Adrenal gland (tissue), 9 donors: ENCODE measurements at regions not wholly inside any gene's neighbourhood (a gene's known extent, or its start where the extent isn't known, plus 50 kb on each side); places are given as distances from the start of the nearest gene placed in this dataset.
A peak's percentile ranks its signal among the peaks of the same experiment; 100 is the strongest.

Source experiments
- DNase-seq, 7 donors: peaks; one replicate each; pipeline ENCODE4 v3.0.0-alpha.2; 2019 to 2020
- H3K27ac ChIP-seq, 5 donors: fragments of 200-600 bp; sonication (generic) in 4 of 5; 1 replicate in 3 of 5; 2 replicates in 2 of 5; pipeline versions ENCODE4 v1.5.1 to v1.8.0; 2016 to 2020; ENCODE audit warnings: mild to moderate bottlenecking in 1 of 5
- H3K27me3 ChIP-seq: fragments of 200-600 bp; 2 replicates; pipeline ENCODE4 v1.8.0; 2021
- H3K36me3 ChIP-seq, 2 donors: fragments of 200-600 bp; replicated peaks in 1 of 2; 1 replicate in 1 of 2; 2 replicates in 1 of 2; pipeline versions ENCODE4 v1.5.1 to v1.8.0; 2018 to 2022
- H3K4me1 ChIP-seq, 2 donors: fragments of 200-600 bp; replicated peaks in 1 of 2; 1 replicate in 1 of 2; 2 replicates in 1 of 2; pipeline versions ENCODE4 v1.5.1 to v1.8.0; 2018 to 2021
- H3K4me3 ChIP-seq, 4 donors: fragments of 200-600 bp; sonication (generic) in 3 of 4; one replicate each; pipeline ENCODE4 v1.5.1; 2016 to 2018
- H3K9me3 ChIP-seq, 3 donors: fragments of 200-600 bp; sonication (generic) in 1 of 3; replicated peaks in 1 of 3; 1 replicate in 2 of 3; 2 replicates in 1 of 3; pipeline versions ENCODE4 v1.5.1 to v1.8.0; 2016 to 2021
- POLR2A ChIP-seq, 2 donors: fragments of 450-650 bp; IDR thresholded peaks; one replicate each; pipeline ENCODE4 v1.6.1; 2017; ENCODE audit warnings: antibody characterized with exemption in 2 of 2, mild to moderate bottlenecking in 2 of 2, moderate library complexity in 1 of 2
- WGBS, 4 donors: extraction: QIAGEN DNeasy Blood & Tissue Kit in 2 of 4; methylation state at CpG; one replicate each; pipeline versions ENCODE4 v1.1.5 to v1.1.7; 2013 to 2017; 5-methylcytosine and 5-hydroxymethylcytosine counted together
- intact Hi-C, 2 donors: fragments of 100-400 bp; cut with DNase I; formaldehyde crosslinking; loops; one replicate each; pipeline versions ENCODE4 v1.14.1 to v1.15.0; 2022 to 2023
- TF ChIP-seq, protein P1 (sequence below), 6 experiments: fragments of 450-650 bp in 4 of 6; fragments of 200-600 bp in 2 of 6; sonication (generic) in 1 of 6; IDR thresholded peaks; 1 replicate in 5 of 6; 2 replicates in 1 of 6; pipeline versions ENCODE4 v1.5.1 to v1.8.0; 2016 to 2021; ENCODE audit warnings: antibody characterized with exemption in 6 of 6, mild to moderate bottlenecking in 2 of 6, moderate library complexity in 1 of 6
- donor health status: healthy with polysubstance abuse.
- donor health status: Bipolar disorder and iron deficiency.
- donor health status: DM: yes; HTN: yes; CAD: no.
- donor health status: DM: no; HTN: no; CAD: no.
- donor health status: DM: no; HTN: no; CAD: no.

DNA sequence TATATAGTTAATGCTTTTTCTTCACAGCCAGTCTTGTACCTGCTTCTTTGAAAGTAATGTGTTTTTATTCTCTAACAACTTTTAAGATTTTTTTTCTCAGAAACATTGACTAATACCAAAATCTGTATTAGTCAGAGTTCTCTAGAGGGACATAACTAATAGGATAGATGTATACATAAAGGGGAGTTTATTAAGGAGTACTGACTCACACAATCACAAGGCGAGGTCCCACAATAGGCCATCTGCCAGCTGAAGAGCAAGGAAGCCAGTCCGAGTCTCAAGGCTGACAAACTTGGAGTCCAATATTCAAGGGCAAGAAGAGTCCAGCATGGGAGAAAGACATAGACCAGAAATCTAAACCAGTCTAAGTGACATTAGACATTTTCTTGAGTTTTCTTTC, 140.0 kb downstream of the RAB38 start:
- TF ChIP-seq, protein P1, sequence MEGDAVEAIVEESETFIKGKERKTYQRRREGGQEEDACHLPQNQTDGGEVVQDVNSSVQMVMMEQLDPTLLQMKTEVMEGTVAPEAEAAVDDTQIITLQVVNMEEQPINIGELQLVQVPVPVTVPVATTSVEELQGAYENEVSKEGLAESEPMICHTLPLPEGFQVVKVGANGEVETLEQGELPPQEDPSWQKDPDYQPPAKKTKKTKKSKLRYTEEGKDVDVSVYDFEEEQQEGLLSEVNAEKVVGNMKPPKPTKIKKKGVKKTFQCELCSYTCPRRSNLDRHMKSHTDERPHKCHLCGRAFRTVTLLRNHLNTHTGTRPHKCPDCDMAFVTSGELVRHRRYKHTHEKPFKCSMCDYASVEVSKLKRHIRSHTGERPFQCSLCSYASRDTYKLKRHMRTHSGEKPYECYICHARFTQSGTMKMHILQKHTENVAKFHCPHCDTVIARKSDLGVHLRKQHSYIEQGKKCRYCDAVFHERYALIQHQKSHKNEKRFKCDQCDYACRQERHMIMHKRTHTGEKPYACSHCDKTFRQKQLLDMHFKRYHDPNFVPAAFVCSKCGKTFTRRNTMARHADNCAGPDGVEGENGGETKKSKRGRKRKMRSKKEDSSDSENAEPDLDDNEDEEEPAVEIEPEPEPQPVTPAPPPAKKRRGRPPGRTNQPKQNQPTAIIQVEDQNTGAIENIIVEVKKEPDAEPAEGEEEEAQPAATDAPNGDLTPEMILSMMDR (IDR thresholded peaks at IDR 0.05), result no peak
- WGBS, 4 donors, result 39 to 65% (median 50%) methylated on average over 2 of the region's 2 CpGs

DNA sequence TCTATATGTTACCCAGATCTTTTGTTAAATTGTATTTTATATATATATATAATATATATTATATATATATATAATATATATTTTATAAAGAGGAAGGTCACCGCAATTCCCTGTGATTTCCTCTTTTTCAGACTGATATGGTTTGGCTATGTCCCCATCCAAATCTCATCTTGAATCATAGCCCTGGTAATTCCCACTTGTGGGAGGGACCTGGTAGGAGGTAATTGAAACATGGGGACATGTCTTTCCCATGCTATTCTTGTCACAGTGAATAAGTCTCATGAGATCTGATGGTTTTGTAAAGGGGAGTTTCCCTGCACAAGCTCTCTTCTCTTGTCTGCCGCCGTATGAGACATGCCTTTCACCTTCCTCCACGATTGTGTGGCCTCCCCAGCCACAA, 157.6 kb downstream of the RAB38 start:
- H3K27me3 ChIP-seq, result no peaks in the 10 kb centered on the region
- WGBS, 4 donors, result 58 to 86% (median 70%) methylated on average over 4 of the region's 4 CpGs
- H3K4me1 ChIP-seq, result peaks cover 0 to 15% of the 10 kb centered on the region in 2 donors
- no peaks in the 10 kb centered on the region for H3K36me3 ChIP-seq
- no peak for DNase-seq
- no peak overlapping the region for H3K4me3 ChIP-seq
- TF ChIP-seq POLR2A (IDR thresholded peaks at IDR 0.05), result no peak
- TF ChIP-seq, protein P1 (IDR thresholded peaks at IDR 0.05), result no peak
- intact Hi-C loops, result no loop called here
- no peak overlapping the region for H3K27ac ChIP-seq
- no peaks in the 10 kb centered on the region for H3K9me3 ChIP-seq

More for the DNA sequence above, 140.0 kb downstream of the RAB38 start:
- Histone ChIP-seq H3K36me3 (no peaks in the 10 kb centered on the region), H3K4me1 (peaks cover 0 to 3% of the 10 kb centered on the region in 2 donors), H3K4me3 (no peak overlapping the region), H3K9me3 (no peaks in the 10 kb centered on the region), H3K27me3 (no peaks in the 10 kb centered on the region), H3K27ac (no peak overlapping the region)
- intact Hi-C loops, result no loop called here
- no peak for DNase-seq

DNA sequence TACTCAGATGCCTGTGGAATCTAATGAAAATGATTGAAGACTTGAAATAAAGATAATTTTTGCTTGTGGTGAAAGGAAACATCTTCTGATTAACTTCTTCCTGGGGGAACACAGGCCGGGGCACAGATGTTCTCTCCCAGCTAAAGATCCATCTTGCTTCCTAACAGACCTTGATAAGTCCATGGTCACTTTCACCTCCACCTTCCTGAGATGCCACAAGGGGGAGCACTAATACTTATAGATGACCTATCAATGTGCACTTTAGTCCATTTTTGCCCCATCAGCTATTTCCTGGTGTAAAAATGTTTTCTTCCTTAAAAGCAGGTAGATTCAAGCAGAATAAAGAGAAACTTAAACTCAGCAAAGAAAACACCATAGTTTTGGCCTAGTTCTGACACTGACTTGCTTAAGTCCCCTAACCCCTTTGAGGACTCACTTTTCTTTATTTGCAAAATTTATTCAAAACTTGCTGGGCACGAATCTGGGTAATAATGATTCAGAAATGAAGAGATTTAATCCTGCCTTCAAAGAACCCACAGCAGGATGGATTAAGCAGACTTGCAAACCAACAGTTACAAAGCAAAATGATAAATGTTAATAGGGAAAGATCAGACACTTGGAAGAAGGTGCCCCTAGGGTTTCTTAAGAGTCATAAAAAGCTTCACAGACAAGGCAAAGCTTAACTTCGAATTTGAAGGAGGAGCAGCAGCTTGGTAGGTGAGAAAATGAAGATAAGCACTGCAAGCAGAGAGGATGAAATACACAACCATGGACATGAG, 158.7 kb downstream of the RAB38 start:
- intact Hi-C loops, result no loop called here
- peak; percentile 76 to 95 (median 86) for DNase-seq
- 17 to 22% (median 20%) methylated on average over 3 of the region's 3 CpGs for WGBS, 4 donors
- Histone ChIP-seq H3K27ac (no peak overlapping the region), H3K36me3 (no peaks in the 10 kb centered on the region), H3K4me3 (peak overlapping the region in 1 of 4 donors; percentile 12), H3K9me3 (no peaks in the 10 kb centered on the region), H3K4me1 (peaks cover 0 to 15% of the 10 kb centered on the region in 2 donors), H3K27me3 (no peaks in the 10 kb centered on the region)
- TF ChIP-seq, protein P1 (IDR thresholded peaks at IDR 0.05), result peak; percentile 68 to 83 (median 78)
- no peak for TF ChIP-seq POLR2A (IDR thresholded peaks at IDR 0.05)

DNA sequence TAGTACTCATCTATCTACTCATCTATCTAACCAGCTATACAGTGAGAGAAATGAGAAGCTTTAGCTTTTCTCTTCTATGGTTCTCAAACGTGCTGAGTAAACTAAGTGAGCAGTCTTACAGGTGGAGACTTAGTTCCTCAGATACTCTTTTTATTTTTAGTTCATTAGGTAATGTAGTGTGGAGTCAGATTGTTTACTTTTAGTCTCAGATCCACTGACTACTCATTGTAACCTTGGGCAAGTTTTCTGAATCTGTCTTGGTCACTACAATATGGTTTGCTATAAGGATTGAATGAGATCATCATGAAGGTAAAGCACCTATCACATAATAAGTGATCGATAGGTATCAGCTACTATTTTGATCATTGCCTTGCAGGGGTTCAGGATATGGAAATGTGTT, 160.1 kb downstream of the RAB38 start:
- no peaks in the 10 kb centered on the region for H3K36me3 ChIP-seq
- no peak for DNase-seq
- WGBS, 4 donors, result 60 to 83% (median 76%) methylated on average over 2 of the region's 2 CpGs
- intact Hi-C loops, result no loop called here
- H3K4me3 ChIP-seq, result no peak overlapping the region
- no peak for TF ChIP-seq POLR2A (IDR thresholded peaks at IDR 0.05)
- TF ChIP-seq, protein P1 (IDR thresholded peaks at IDR 0.05), result no peak
- no peak overlapping the region for H3K27ac ChIP-seq
- H3K9me3 ChIP-seq, result no peaks in the 10 kb centered on the region
- H3K27me3 ChIP-seq, result no peaks in the 10 kb centered on the region
- peaks cover 0 to 15% of the 10 kb centered on the region in 2 donors for H3K4me1 ChIP-seq
